Transverse colon (tissue), 4 donors: ENCODE measurements at regions not wholly inside any gene's neighbourhood (a gene's known extent, or its start where the extent isn't known, plus 50 kb on each side); places are given as distances from the start of the nearest gene placed in this dataset.

ENCODE experiments used
- DNase-seq: peaks from one replicate; pipeline ENCODE4 v3.0.0-alpha.2; 2019
- H3K27ac ChIP-seq, 4 donors: fragments of 200-600 bp; sonication (generic); 2 replicates each; pipeline ENCODE4 v1.5.1; 2016 to 2018; ENCODE audit warnings: inconsistent platforms in 4 of 4
- H3K27me3 ChIP-seq: fragments of 200-600 bp; sonication (generic); 2 replicates; pipeline ENCODE4 v1.5.1; 2017; ENCODE audit warnings: inconsistent platforms
- H3K36me3 ChIP-seq, 4 donors: fragments of 200-600 bp; sonication (generic); 2 replicates each; pipeline ENCODE4 v1.5.1; 2017 to 2019; ENCODE audit warnings: inconsistent platforms in 4 of 4
- H3K4me1 ChIP-seq, 4 donors: fragments of 200-600 bp; sonication (generic); 2 replicates each; pipeline ENCODE4 v1.5.1; 2017 to 2020; ENCODE audit warnings: inconsistent platforms in 4 of 4
- H3K4me3 ChIP-seq, 4 donors: fragments of 200-600 bp; sonication (generic); 1 replicate in 1 of 4; 2 replicates in 3 of 4; pipeline versions ENCODE4 v1.5.1 to v1.6.1; 2017 to 2019; ENCODE audit warnings: inconsistent platforms in 4 of 4
- H3K9me3 ChIP-seq, 2 donors: fragments of 200-600 bp; sonication (generic); 2 replicates each; pipeline ENCODE4 v1.5.1; 2017 to 2019; ENCODE audit warnings: inconsistent platforms in 2 of 2
- EP300 ChIP-seq: sonication (generic); formaldehyde crosslinking; IDR thresholded peaks from one replicate; pipeline ENCODE4 v1.6.1; 2017; ENCODE audit warnings: antibody characterized with exemption, low read depth
- POLR2A ChIP-seq: fragments of 450-650 bp; IDR thresholded peaks from one replicate; pipeline ENCODE4 v1.6.1; 2016; ENCODE audit warnings: antibody characterized with exemption, mild to moderate bottlenecking, moderate library complexity
- POLR2AphosphoS5 ChIP-seq, 3 donors: sonication (generic); formaldehyde crosslinking; IDR thresholded peaks; one replicate each; pipeline ENCODE4 v1.6.1; 2016; ENCODE audit warnings: antibody characterized with exemption in 3 of 3
- WGBS, 2 donors: methylation state at CpG; one replicate each; pipeline ENCODE4 v1.1.5; 2018; ENCODE audit warnings: low coverage in 1 of 2; 5-methylcytosine and 5-hydroxymethylcytosine counted together
- in situ Hi-C, 4 donors: fragments of 200-750 bp; cut with MboI; loops; one replicate each; pipeline versions ENCODE4 v1.15.0 to v1.15.1; 2017; ENCODE audit warnings: low sequenced_read_pairs in 3 of 4, low pct_ligation_motif_present in 1 of 4, low pct_unique_long_range_greater_than_20kb in 1 of 4
- intact Hi-C: fragments of 100-400 bp; cut with DNase I; formaldehyde crosslinking; loops from one replicate; pipeline ENCODE4 v1.15.1; 2023; ENCODE audit warnings: low total_unique reads
- TF ChIP-seq, protein P1 (sequence below), 5 experiments: fragments of 200-600 bp in 3 of 5; fragments of 450-650 bp in 2 of 5; sonication (generic) in 3 of 5; IDR thresholded peaks; 1 replicate in 2 of 5; 2 replicates in 3 of 5; pipeline ENCODE4 v1.5.1; 2016 to 2017; ENCODE audit warnings: antibody characterized with exemption in 5 of 5, inconsistent platforms in 3 of 5, mild to moderate bottlenecking in 2 of 5, moderate library complexity in 1 of 5

DNA sequence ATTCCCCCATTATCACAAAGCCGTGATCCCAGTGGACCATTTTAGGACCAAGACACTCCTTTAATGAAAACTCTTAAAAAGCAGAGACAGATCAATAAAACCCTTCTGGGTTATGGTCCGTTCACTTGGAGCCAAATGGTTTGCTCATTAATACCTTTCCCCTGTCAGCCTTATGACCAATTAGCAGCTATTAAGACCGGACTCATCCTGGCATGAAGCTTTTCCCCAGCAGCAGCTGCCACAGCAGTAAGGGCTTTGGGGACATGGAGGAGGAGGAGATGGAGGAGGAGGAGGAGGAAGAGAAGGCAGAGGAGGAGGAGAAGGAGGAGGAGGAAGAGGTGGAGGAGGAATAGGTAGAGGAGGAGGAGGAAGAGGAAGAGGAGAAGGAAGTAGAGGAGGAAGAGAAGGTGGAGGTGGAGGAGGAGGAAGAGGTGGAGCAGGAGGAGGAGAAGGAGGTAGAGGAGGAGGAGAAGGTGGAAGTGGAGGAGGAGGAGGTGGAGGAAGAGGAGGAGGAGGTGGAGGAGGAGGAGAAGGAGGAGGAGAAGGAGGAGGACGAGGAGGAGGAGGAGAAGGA lies 50.1 kb upstream of the IRX3 start:
- Histone ChIP-seq H3K36me3 (no peaks in the 10 kb centered on the region), H3K9me3 (no peaks in the 10 kb centered on the region), H3K27ac (no peak overlapping the region), H3K27me3 (peaks cover 22% of the 10 kb centered on the region), H3K4me1 (no peaks in the 10 kb centered on the region), H3K4me3 (no peak overlapping the region)
- in situ Hi-C loops (no loop called here), intact Hi-C loops (no loop called here)
- DNase-seq = no peak
- 7 to 19% methylated on average over 3 to 4 of the region's 4 CpGs for WGBS, 2 donors
- TF ChIP-seq POLR2AphosphoS5 (IDR thresholded peaks at IDR 0.05) (no peak), POLR2A (no peak), EP300 (no peak)
- TF ChIP-seq, protein P1, sequence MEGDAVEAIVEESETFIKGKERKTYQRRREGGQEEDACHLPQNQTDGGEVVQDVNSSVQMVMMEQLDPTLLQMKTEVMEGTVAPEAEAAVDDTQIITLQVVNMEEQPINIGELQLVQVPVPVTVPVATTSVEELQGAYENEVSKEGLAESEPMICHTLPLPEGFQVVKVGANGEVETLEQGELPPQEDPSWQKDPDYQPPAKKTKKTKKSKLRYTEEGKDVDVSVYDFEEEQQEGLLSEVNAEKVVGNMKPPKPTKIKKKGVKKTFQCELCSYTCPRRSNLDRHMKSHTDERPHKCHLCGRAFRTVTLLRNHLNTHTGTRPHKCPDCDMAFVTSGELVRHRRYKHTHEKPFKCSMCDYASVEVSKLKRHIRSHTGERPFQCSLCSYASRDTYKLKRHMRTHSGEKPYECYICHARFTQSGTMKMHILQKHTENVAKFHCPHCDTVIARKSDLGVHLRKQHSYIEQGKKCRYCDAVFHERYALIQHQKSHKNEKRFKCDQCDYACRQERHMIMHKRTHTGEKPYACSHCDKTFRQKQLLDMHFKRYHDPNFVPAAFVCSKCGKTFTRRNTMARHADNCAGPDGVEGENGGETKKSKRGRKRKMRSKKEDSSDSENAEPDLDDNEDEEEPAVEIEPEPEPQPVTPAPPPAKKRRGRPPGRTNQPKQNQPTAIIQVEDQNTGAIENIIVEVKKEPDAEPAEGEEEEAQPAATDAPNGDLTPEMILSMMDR (IDR thresholded peaks at IDR 0.05) = no peak
